Uterus (tissue), 2 donors: ENCODE measurements at regions not wholly inside any gene's neighbourhood (a gene's known extent, or its start where the extent isn't known, plus 50 kb on each side); places are given as distances from the start of the nearest gene placed in this dataset.

ENCODE experiments used
- POLR2A ChIP-seq, 2 donors: fragments of 450-650 bp; IDR thresholded peaks; one replicate each; pipeline ENCODE4 v1.6.1; 2016; ENCODE audit warnings: antibody characterized with exemption in 2 of 2, mild to moderate bottlenecking in 1 of 2, moderate library complexity in 1 of 2
- TF ChIP-seq, protein P1 (sequence below), 4 experiments: fragments of 200-600 bp in 2 of 4; fragments of 450-650 bp in 2 of 4; sonication (generic) in 2 of 4; IDR thresholded peaks; one replicate each; pipeline ENCODE4 v1.5.1; 2016 to 2019; ENCODE audit warnings: antibody characterized with exemption in 4 of 4, mild to moderate bottlenecking in 2 of 4, moderate library complexity in 1 of 4

DNA sequence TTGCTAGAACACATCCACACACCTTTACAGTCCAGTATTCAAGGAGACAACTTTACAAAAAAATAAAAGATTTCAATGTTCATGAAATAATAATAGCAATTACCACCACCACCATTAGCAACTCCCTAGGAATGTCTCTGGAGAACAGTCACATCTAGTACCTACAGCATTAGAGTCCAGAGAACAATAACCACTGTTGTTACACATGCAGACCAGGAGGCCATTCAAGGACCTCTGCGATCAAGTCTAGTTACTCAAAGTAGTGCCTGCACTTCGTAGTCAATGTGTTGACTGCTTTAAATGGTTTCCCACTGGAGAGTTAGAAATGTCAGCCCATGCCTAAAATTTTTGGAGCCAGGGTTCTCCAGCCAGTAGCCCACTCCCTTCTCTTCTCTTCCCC is 244.4 kb downstream of the DEPDC1B start:
- TF ChIP-seq, protein P1, sequence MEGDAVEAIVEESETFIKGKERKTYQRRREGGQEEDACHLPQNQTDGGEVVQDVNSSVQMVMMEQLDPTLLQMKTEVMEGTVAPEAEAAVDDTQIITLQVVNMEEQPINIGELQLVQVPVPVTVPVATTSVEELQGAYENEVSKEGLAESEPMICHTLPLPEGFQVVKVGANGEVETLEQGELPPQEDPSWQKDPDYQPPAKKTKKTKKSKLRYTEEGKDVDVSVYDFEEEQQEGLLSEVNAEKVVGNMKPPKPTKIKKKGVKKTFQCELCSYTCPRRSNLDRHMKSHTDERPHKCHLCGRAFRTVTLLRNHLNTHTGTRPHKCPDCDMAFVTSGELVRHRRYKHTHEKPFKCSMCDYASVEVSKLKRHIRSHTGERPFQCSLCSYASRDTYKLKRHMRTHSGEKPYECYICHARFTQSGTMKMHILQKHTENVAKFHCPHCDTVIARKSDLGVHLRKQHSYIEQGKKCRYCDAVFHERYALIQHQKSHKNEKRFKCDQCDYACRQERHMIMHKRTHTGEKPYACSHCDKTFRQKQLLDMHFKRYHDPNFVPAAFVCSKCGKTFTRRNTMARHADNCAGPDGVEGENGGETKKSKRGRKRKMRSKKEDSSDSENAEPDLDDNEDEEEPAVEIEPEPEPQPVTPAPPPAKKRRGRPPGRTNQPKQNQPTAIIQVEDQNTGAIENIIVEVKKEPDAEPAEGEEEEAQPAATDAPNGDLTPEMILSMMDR (IDR thresholded peaks at IDR 0.05) = no peak
- no peak for TF ChIP-seq POLR2A (IDR thresholded peaks at IDR 0.05)
